ENCODE measurements at regions not wholly inside any gene's neighbourhood (a gene's known extent, or its start where the extent isn't known, plus 50 kb on each side); places are given as distances from the start of the nearest gene placed in this dataset.

GRCh38 chr5:171597946-171598640 is 178.6 kb downstream of the FGF18 start:
- TF ChIP-seq EZH2phosphoT487 (IDR thresholded peaks at IDR 0.05; ENCODE audit: insufficient read depth, low read depth) (no peak), EZH2 (IDR thresholded peaks at IDR 0.05; ENCODE audit: insufficient read depth, poor library complexity, severe bottlenecking) (no peak)

All from GM23248 (cell line).